Mesendoderm (in vitro differentiated cells): ENCODE measurements at regions not wholly inside any gene's neighbourhood (a gene's known extent, or its start where the extent isn't known, plus 50 kb on each side); places are given as distances from the start of the nearest gene placed in this dataset.
A peak's percentile ranks its signal among the peaks of the same experiment; 100 is the strongest.

Source experiments
- DNase-seq: peaks from one replicate; pipeline ENCODE4 v3.0.0; 2013
- H2AK5ac ChIP-seq: 2 replicates; pipeline ENCODE4 v1.6.1; 2013; ENCODE audit warnings: low read length, inconsistent platforms
- H2BK120ac ChIP-seq: 2 replicates; pipeline ENCODE4 v1.6.1; 2013; ENCODE audit warnings: low read depth, mild to moderate bottlenecking, low read length, moderate library complexity, mixed read lengths
- H2BK15ac ChIP-seq: replicated peaks from 2 replicates; pipeline ENCODE4 v1.6.1; 2013; ENCODE audit warnings: low read depth, mild to moderate bottlenecking, moderate library complexity
- H2BK5ac ChIP-seq: 2 replicates; pipeline ENCODE4 v1.6.1; 2013; ENCODE audit warnings: low read length, inconsistent platforms
- H3K18ac ChIP-seq: 2 replicates; pipeline ENCODE4 v1.6.1; 2013; ENCODE audit warnings: mild to moderate bottlenecking, low read length, mixed read lengths
- H3K23ac ChIP-seq: one replicate; pipeline ENCODE4 v1.6.1; 2013; ENCODE audit warnings: low read length
- H3K27ac ChIP-seq: 2 replicates; pipeline ENCODE4 v1.5.1; 2013; ENCODE audit warnings: low read depth, mild to moderate bottlenecking, inconsistent platforms, low read length, moderate library complexity
- H3K27me3 ChIP-seq: 2 replicates; pipeline ENCODE4 v1.6.1; 2013; ENCODE audit warnings: low read length, control low read depth, mild to moderate bottlenecking, inconsistent platforms; ENCODE audit not compliant: insufficient read depth, poor library complexity
- H3K36me3 ChIP-seq: 2 replicates; pipeline ENCODE4 v1.6.1; 2013; ENCODE audit warnings: low read length, inconsistent platforms; ENCODE audit not compliant: control insufficient read depth, insufficient read depth
- H3K4ac ChIP-seq: one replicate; pipeline ENCODE4 v1.6.1; 2013; ENCODE audit warnings: low read depth, mild to moderate bottlenecking, low read length, moderate library complexity
- H3K4me1 ChIP-seq: 2 replicates; pipeline ENCODE4 v1.6.1; 2013; ENCODE audit warnings: low read depth, low read length, inconsistent platforms; ENCODE audit not compliant: control insufficient read depth
- H3K4me2 ChIP-seq: 2 replicates; pipeline ENCODE4 v1.6.1; 2013; ENCODE audit warnings: low read length
- H3K4me3 ChIP-seq: 2 replicates; pipeline ENCODE4 v1.5.1; 2013; ENCODE audit warnings: mild to moderate bottlenecking, low read length
- H3K56ac ChIP-seq: one replicate; pipeline ENCODE4 v1.6.1; 2013; ENCODE audit warnings: low read length
- H3K79me1 ChIP-seq: 2 replicates; pipeline ENCODE4 v1.6.1; 2013; ENCODE audit warnings: low read length, inconsistent platforms
- H3K79me2 ChIP-seq: 2 replicates; pipeline ENCODE4 v1.6.1; 2013; ENCODE audit warnings: mild to moderate bottlenecking, low read length; ENCODE audit not compliant: control insufficient read depth, insufficient read depth
- H3K9ac ChIP-seq: 2 replicates; pipeline ENCODE4 v1.6.1; 2013; ENCODE audit warnings: low read length, inconsistent platforms
- H4K5ac ChIP-seq: one replicate; pipeline ENCODE4 v1.6.1; 2013; ENCODE audit warnings: low read length
- H4K8ac ChIP-seq: one replicate; pipeline ENCODE4 v1.6.1; 2013; ENCODE audit warnings: low read depth, mild to moderate bottlenecking, control low read depth, low read length, moderate library complexity
- WGBS: extraction: QIAGEN DNeasy Blood & Tissue Kit; methylation state at CpG from one replicate; pipeline ENCODE4 v1.1.7; 2013; ENCODE audit warnings: low lambda C conversion rate, missing lambda C conversion rate; ENCODE audit not compliant: insufficient coverage; ENCODE audit errors: extremely low coverage; 5-methylcytosine and 5-hydroxymethylcytosine counted together

DNA sequence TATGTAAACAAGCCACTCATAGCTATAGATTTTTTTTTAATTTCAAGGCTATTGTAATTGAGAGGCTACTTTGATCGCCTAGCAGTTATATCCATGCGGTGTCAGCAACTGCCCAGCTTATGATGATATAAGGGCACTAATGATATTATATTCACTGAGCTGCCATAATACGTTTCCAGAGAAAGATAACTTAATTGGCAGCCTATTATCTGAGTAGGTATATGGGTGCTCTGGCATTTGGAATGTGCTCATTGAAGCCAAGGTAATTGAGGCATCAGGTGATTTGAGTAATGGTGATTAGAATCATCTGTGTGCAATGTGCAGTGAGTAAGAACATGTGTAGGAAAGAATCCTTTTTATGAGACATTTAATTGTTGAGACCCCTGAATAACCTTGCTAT, 490.0 kb downstream of the CENPC start:
- no peak for DNase-seq
- H4K5ac ChIP-seq: no peak overlapping the region
- no peaks in the 10 kb centered on the region for H3K79me1 ChIP-seq
- no peak overlapping the region for H3K56ac ChIP-seq
- H2AK5ac ChIP-seq: no peak overlapping the region
- H3K4me2 ChIP-seq: no peak overlapping the region
- no peak overlapping the region for H2BK15ac ChIP-seq
- no peak overlapping the region for H3K4ac ChIP-seq
- no peak overlapping the region for H3K18ac ChIP-seq
- H3K9ac ChIP-seq: no peak overlapping the region
- no peak overlapping the region for H4K8ac ChIP-seq
- no peak overlapping the region for H2BK5ac ChIP-seq
- no peaks in the 10 kb centered on the region for H3K36me3 ChIP-seq
- H3K4me3 ChIP-seq: no peak overlapping the region
- WGBS: no CpG with 5 or more reads among the region's 3 CpGs
- no peaks in the 10 kb centered on the region for H3K79me2 ChIP-seq
- no peak overlapping the region for H3K27ac ChIP-seq
- no peaks in the 10 kb centered on the region for H3K4me1 ChIP-seq
- H3K23ac ChIP-seq: no peak overlapping the region
- no peaks in the 10 kb centered on the region for H3K27me3 ChIP-seq
- no peak overlapping the region for H2BK120ac ChIP-seq

DNA sequence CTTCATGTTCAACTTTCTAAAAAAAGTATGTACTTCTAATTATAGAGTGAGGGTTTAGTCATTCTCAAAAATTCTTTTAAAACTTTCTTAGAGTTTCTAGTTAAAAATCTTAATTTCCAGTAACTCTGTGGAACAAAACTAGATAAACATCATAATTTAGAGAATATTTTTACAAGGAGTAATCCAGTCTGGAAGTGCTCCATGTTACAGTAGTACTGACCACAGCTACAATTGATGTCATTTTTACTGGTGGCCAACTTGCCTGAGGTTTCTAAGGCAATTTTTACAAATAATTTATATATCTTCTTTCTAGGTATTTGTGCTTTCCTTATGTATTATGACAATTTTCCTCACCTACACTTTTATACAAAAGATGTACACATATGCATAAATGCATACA, 490.4 kb downstream of the CENPC start:
- H3K27ac ChIP-seq: no peak overlapping the region
- no peak overlapping the region for H4K8ac ChIP-seq
- H3K27me3 ChIP-seq: no peaks in the 10 kb centered on the region
- H3K79me1 ChIP-seq: no peaks in the 10 kb centered on the region
- H3K36me3 ChIP-seq: no peaks in the 10 kb centered on the region
- no peak for DNase-seq
- H2BK5ac ChIP-seq: no peak overlapping the region
- H3K4me1 ChIP-seq: no peaks in the 10 kb centered on the region
- no peak overlapping the region for H3K56ac ChIP-seq
- H3K4ac ChIP-seq: no peak overlapping the region
- H2BK15ac ChIP-seq: no peak overlapping the region
- no peak overlapping the region for H3K4me2 ChIP-seq
- H3K18ac ChIP-seq: no peak overlapping the region
- H3K23ac ChIP-seq: no peak overlapping the region
- no peak overlapping the region for H3K9ac ChIP-seq
- H3K79me2 ChIP-seq: no peaks in the 10 kb centered on the region
- H4K5ac ChIP-seq: no peak overlapping the region
- no peak overlapping the region for H2AK5ac ChIP-seq
- no peak overlapping the region for H3K4me3 ChIP-seq
- no peak overlapping the region for H2BK120ac ChIP-seq

DNA sequence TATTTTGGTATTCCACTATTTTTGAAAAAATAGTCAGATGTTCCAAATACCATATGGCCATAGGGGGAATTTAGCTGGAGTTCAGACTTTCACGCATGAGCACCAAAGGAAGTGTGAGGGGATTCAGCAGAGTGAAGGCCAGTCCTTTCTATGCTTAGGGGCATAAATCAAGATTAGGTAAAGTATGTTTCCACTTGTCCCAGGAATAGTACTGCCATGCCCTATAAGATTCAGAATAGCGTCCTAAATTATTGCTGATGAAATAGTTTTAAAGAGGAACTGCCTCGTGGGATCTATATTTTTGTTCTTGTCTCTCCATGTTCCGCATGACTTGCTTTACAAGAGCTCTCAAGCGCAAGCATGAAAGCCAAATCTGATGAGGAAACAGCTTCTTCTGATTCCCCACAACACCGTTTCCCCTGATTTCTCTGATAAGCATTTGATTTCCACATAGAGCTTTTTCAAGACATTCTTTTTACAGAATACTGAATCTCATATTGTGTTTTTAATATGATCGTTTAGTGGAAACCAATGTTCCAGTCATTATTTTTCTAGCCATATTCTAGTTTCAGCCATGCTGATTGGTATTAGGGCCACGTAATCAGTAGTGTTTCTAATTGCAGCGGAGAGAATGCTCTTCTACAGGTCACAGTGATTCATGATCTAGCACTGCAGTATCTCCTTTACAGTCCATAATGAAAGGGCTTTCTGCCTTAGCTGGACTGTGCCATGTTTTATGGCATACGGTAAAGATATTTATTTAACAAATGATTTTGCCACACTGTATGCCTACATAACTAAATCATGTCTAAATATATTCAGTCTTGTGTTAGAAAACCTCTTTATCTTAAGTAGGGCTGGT, 492.3 kb downstream of the CENPC start:
- H3K27ac ChIP-seq: no peak overlapping the region
- H2BK5ac ChIP-seq: no peak overlapping the region

DNA sequence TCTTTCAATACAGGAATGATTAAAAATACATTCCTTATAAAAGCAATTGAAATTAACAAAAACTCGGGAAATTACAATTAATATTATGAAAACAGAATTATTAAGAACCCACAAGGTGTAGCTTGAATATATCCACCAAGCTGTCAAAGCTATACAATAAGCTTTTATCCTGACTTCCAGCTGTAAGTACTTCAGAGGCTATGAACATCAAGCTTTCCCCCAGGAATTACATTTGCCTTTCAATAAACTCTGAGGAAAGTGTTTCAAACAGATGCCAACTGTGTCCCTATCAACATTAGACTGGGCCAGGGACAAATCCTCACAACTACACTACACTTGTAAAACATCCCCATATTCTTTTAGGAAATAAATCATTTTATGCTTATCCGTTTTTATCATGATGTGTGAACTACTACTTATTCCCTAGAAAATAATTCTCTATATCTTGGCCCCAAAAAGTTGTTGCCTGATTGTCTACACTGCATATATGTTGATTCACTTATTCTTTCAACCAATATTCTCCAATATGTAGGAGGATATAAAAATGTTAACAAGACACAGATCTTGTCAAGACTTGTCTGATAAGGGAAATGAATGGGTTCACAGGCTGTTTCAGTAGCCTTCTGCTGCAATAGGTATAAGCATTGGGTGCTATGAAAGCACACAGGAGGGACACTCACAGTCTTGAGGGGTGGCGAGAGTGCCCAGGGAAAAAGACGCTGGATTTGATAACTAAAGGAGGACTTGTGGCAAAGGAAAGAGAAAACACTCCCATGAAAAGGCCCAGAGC, 494.1 kb downstream of the CENPC start:
- Histone ChIP-seq H4K8ac (no peak overlapping the region), H3K4ac (no peak overlapping the region), H3K9ac (no peak overlapping the region), H2BK15ac (no peak overlapping the region), H3K79me1 (no peaks in the 10 kb centered on the region), H3K27me3 (no peaks in the 10 kb centered on the region), H3K56ac (no peak overlapping the region), H3K36me3 (no peaks in the 10 kb centered on the region), H3K4me3 (no peak overlapping the region), H3K4me1 (no peaks in the 10 kb centered on the region), H2BK5ac (no peak overlapping the region), H2BK120ac (no peak overlapping the region), H3K23ac (no peak overlapping the region), H3K79me2 (no peaks in the 10 kb centered on the region), H3K18ac (no peak overlapping the region), H3K27ac (no peak overlapping the region), H2AK5ac (no peak overlapping the region), H3K4me2 (no peak overlapping the region), H4K5ac (no peak overlapping the region)
- no CpG with 5 or more reads among the region's 4 CpGs for WGBS
- no peak for DNase-seq

More for the DNA sequence above, 492.3 kb downstream of the CENPC start:
- no peak overlapping the region for H3K4me3 ChIP-seq
- no peak overlapping the region for H3K23ac ChIP-seq
- H2BK15ac ChIP-seq: no peak overlapping the region
- H3K4ac ChIP-seq: no peak overlapping the region
- no peak overlapping the region for H2AK5ac ChIP-seq
- no peak for DNase-seq
- no peaks in the 10 kb centered on the region for H3K79me1 ChIP-seq
- H3K9ac ChIP-seq: no peak overlapping the region
- H3K18ac ChIP-seq: no peak overlapping the region
- H4K8ac ChIP-seq: no peak overlapping the region
- H2BK120ac ChIP-seq: no peak overlapping the region
- H3K27me3 ChIP-seq: no peaks in the 10 kb centered on the region
- H3K79me2 ChIP-seq: no peaks in the 10 kb centered on the region
- no peaks in the 10 kb centered on the region for H3K36me3 ChIP-seq
- H3K4me1 ChIP-seq: no peaks in the 10 kb centered on the region
- no CpG with 5 or more reads among the region's 10 CpGs for WGBS
- H3K4me2 ChIP-seq: no peak overlapping the region
- no peak overlapping the region for H3K56ac ChIP-seq
- no peak overlapping the region for H4K5ac ChIP-seq

DNA sequence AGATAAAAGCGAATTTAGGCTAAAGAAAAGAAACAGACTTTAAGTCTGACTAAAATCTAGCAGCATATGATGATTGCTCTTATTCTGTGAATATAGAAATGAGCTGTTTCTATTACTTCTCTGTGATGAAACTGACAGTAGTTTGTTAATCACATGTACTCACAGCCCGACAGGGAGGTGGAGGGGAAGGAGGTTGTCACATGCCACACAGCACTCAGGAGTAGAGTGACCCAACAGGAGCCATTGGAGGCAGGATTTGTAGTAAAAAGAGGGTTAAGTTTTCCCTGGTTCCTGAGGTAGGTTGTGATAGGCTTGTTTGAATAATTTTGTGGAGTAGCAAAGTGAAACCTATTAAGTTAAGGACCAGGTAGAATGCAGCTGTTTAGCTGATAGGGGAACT, 495.9 kb downstream of the CENPC start:
- DNase-seq: peak; percentile 28
- no peaks in the 10 kb centered on the region for H3K27me3 ChIP-seq
- no peaks in the 10 kb centered on the region for H3K79me2 ChIP-seq
- H3K4me2 ChIP-seq: no peak overlapping the region
- no peaks in the 10 kb centered on the region for H3K36me3 ChIP-seq
- no peak overlapping the region for H2AK5ac ChIP-seq
- H3K79me1 ChIP-seq: no peaks in the 10 kb centered on the region
- no peak overlapping the region for H3K56ac ChIP-seq
- H3K4me3 ChIP-seq: no peak overlapping the region
- no peak overlapping the region for H4K8ac ChIP-seq
- no peak overlapping the region for H3K23ac ChIP-seq
- no peak overlapping the region for H3K4ac ChIP-seq
- no CpG with 5 or more reads among the region's 2 CpGs for WGBS
- no peak overlapping the region for H2BK15ac ChIP-seq
- H3K4me1 ChIP-seq: no peaks in the 10 kb centered on the region
- H2BK5ac ChIP-seq: no peak overlapping the region
- no peak overlapping the region for H4K5ac ChIP-seq
- no peak overlapping the region for H3K27ac ChIP-seq
- no peak overlapping the region for H3K18ac ChIP-seq
- no peak overlapping the region for H2BK120ac ChIP-seq
- no peak overlapping the region for H3K9ac ChIP-seq
